Nephron (organoid): ENCODE measurements at regions not wholly inside any gene's neighbourhood (a gene's known extent, or its start where the extent isn't known, plus 50 kb on each side); places are given as distances from the start of the nearest gene placed in this dataset.

ENCODE experiments used
- H3K27ac Mint-ChIP-seq, 3 experiments: 2 replicates each; pipeline ENCODE4 v1.8.0; 2020; ENCODE audit warnings: mixed read lengths in 3 of 3, mild to moderate bottlenecking in 2 of 3, moderate library complexity in 1 of 3
- H3K27me3 Mint-ChIP-seq: 2 replicates; pipeline ENCODE4 v1.8.0; 2021; ENCODE audit warnings: low read depth, mild to moderate bottlenecking, moderate library complexity, mixed read lengths
- H3K36me3 Mint-ChIP-seq: 2 replicates; pipeline ENCODE4 v1.8.0; 2020; ENCODE audit warnings: low read depth, mixed read lengths
- H3K4me1 Mint-ChIP-seq: 2 replicates; pipeline ENCODE4 v1.8.0; 2020; ENCODE audit warnings: mixed read lengths
- H3K4me3 Mint-ChIP-seq, 3 experiments: 2 replicates each; pipeline ENCODE4 v1.8.0; 2020; ENCODE audit warnings: mild to moderate bottlenecking in 3 of 3, mixed read lengths in 3 of 3, moderate library complexity in 2 of 3
- H3K9me3 Mint-ChIP-seq: 2 replicates; pipeline ENCODE4 v1.8.0; 2020; ENCODE audit warnings: mixed read lengths
- CTCF ChIP-seq, 3 experiments: fragments of 200-600 bp; sonication (generic); IDR thresholded peaks; one replicate each; pipeline ENCODE4 v1.5.0; 2021; ENCODE audit warnings: antibody characterized with exemption in 3 of 3; ENCODE audit not compliant: unreplicated experiment in 3 of 3

GRCh38 chr3:26460985-26461384 lies 161.6 kb upstream of the LRRC3B start:
- Mint-ChIP-seq H3K4me1 (no peaks in the 10 kb centered on the region), H3K4me3 (no peak overlapping the region), H3K27me3 (no peaks in the 10 kb centered on the region), H3K9me3 (peaks cover 12% of the 10 kb centered on the region), H3K36me3 (no peaks in the 10 kb centered on the region), H3K27ac (no peak overlapping the region)
- TF ChIP-seq CTCF (IDR thresholded peaks at IDR 0.05; ENCODE audit: unreplicated experiment in 3 of 3), result no peak

GRCh38 chr3:26472345-26472744 lies 150.2 kb upstream of the LRRC3B start:
- H3K4me3 Mint-ChIP-seq, result no peak overlapping the region
- H3K36me3 Mint-ChIP-seq, result no peaks in the 10 kb centered on the region
- no peaks in the 10 kb centered on the region for H3K4me1 Mint-ChIP-seq
- no peaks in the 10 kb centered on the region for H3K27me3 Mint-ChIP-seq
- peaks cover 20% of the 10 kb centered on the region for H3K9me3 Mint-ChIP-seq
- no peak for TF ChIP-seq CTCF (IDR thresholded peaks at IDR 0.05; ENCODE audit: unreplicated experiment in 3 of 3)
- H3K27ac Mint-ChIP-seq, result no peak overlapping the region

DNA sequence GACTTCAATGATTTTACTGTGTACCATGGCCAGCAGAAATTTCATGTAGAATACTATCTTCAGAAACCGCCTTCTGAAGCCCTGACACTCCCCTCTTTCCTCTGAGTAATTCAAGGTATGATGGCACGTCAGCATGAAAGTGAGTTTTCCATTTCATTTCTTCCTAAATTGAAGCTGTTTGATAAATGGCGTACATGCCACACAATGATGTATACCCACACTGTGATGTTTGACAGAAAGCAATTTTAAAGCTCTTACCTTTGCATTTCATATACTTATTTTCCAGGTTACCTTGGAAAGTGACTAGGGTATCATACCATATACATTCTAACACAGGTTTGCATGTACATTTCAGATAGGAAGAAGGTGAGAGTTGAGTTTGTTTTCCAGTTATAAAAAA lies 147.9 kb upstream of the LRRC3B start:
- Mint-ChIP-seq H3K36me3 (no peaks in the 10 kb centered on the region), H3K27me3 (no peaks in the 10 kb centered on the region), H3K9me3 (peaks cover under 1% of the 10 kb centered on the region), H3K27ac (no peak overlapping the region), H3K4me3 (no peak overlapping the region), H3K4me1 (no peaks in the 10 kb centered on the region)
- TF ChIP-seq CTCF (IDR thresholded peaks at IDR 0.05; ENCODE audit: unreplicated experiment in 3 of 3), result no peak

GRCh38 chr3:26480377-26480776 lies 142.2 kb upstream of the LRRC3B start:
- Mint-ChIP-seq H3K27ac (no peak overlapping the region), H3K4me3 (no peak overlapping the region), H3K4me1 (no peaks in the 10 kb centered on the region), H3K27me3 (no peaks in the 10 kb centered on the region), H3K9me3 (peaks cover 6% of the 10 kb centered on the region), H3K36me3 (no peaks in the 10 kb centered on the region)
- TF ChIP-seq CTCF (IDR thresholded peaks at IDR 0.05; ENCODE audit: unreplicated experiment in 3 of 3), result no peak

DNA sequence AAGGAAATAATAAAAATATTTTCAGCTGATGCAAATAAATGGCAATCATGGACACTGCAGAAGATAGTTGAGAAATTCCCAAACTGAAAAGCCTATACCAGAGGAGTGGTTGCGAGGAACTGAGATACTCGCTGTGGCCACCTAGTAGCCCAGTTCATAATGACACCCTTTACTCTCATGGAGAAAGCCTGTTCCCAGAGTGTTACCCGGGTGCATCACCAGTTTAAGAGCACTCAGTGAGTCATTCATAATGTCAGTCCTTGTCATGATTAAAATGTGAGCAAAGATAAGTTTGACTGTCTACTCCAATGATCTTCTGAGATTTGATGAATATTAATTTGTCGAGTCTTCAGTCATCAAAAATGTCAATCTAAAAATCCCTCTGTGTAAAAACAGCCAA lies 138.4 kb upstream of the LRRC3B start:
- Mint-ChIP-seq H3K27ac (no peak overlapping the region), H3K27me3 (no peaks in the 10 kb centered on the region), H3K4me1 (no peaks in the 10 kb centered on the region), H3K9me3 (peaks cover 6% of the 10 kb centered on the region), H3K36me3 (no peaks in the 10 kb centered on the region), H3K4me3 (no peak overlapping the region)
- TF ChIP-seq CTCF (IDR thresholded peaks at IDR 0.05; ENCODE audit: unreplicated experiment in 3 of 3), result peak; percentile 18 to 32 (median 25)

- peaks cover 6% of the 10 kb centered on the region for H3K9me3 Mint-ChIP-seq
- H3K4me1 Mint-ChIP-seq, result no peaks in the 10 kb centered on the region
- no peak for TF ChIP-seq CTCF (IDR thresholded peaks at IDR 0.05; ENCODE audit: unreplicated experiment in 3 of 3)
- H3K27me3 Mint-ChIP-seq, result no peaks in the 10 kb centered on the region
- peak overlapping the region in 2 of 3 experiments; percentile 19 to 43 for H3K27ac Mint-ChIP-seq
- H3K4me3 Mint-ChIP-seq, result no peak overlapping the region
- H3K36me3 Mint-ChIP-seq, result no peaks in the 10 kb centered on the region
Observed at GRCh38 chr3:26498271-26498670, 124.3 kb upstream of the LRRC3B start.
